BE2C (cell line): ENCODE measurements at regions not wholly inside any gene's neighbourhood (a gene's known extent, or its start where the extent isn't known, plus 50 kb on each side); places are given as distances from the start of the nearest gene placed in this dataset.

Experiments
- DNase-seq: peaks from one replicate; pipeline ENCODE4 v3.0.0-alpha.2; 2020
- H3K27me3 ChIP-seq: fragments of 250-450 bp; sonication (Bioruptor Pico); 2 replicates; pipeline ENCODE4 v1.5.1; 2020; ENCODE audit warnings: mild to moderate bottlenecking
- H3K36me3 ChIP-seq: fragments of 250-450 bp; sonication (Bioruptor Pico); 2 replicates; pipeline ENCODE4 v1.5.1; 2020; ENCODE audit warnings: mild to moderate bottlenecking
- H3K4me1 ChIP-seq: fragments of 250-450 bp; sonication (Bioruptor Pico); 2 replicates; pipeline ENCODE4 v1.5.1; 2020
- H3K4me3 ChIP-seq: 2 replicates; pipeline ENCODE4 v1.5.1; 2011; ENCODE audit warnings: low read depth, low read length
- H3K9me3 ChIP-seq: fragments of 250-450 bp; sonication (Bioruptor Pico); 2 replicates; pipeline ENCODE4 v1.5.1; 2020
- TF ChIP-seq, protein P1 (sequence below): IDR thresholded peaks from 2 replicates; pipeline ENCODE4 v1.5.1; 2012; ENCODE audit warnings: mild to moderate bottlenecking, low read depth, low read length

DNA sequence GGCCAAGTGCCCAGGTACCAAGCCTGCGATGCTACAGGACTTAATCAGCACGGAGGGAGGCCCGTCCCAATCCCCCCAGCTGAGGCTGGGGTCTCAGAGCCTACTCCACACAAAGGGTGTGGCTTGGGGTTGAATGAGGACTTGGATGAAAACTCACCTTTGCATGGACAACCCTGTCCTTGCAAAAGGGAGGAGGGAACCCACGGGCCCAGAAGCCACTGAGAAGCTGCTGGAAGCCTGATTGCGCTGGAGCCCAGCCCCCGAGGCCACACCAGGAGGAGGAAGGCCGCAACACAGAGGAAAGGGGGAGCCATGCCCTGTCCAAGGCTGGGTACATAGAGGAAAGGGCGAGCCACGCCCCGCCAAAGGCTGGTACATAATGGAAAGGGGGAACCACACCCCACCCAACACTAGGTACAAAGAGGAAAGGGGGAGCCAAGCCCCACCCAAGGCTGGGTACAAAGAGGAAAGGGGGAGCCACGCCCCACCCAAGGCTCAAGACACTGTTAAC lies 158.8 kb downstream of the DLL1 start:
- Histone ChIP-seq H3K4me1 (peaks cover 14% of the 10 kb centered on the region), H3K4me3 (no peak overlapping the region), H3K27me3 (no peaks in the 10 kb centered on the region), H3K36me3 (no peaks in the 10 kb centered on the region), H3K9me3 (peaks cover under 1% of the 10 kb centered on the region; the same call in 1 of the 2 replicates)
- DNase-seq: no peak
- TF ChIP-seq, protein P1, sequence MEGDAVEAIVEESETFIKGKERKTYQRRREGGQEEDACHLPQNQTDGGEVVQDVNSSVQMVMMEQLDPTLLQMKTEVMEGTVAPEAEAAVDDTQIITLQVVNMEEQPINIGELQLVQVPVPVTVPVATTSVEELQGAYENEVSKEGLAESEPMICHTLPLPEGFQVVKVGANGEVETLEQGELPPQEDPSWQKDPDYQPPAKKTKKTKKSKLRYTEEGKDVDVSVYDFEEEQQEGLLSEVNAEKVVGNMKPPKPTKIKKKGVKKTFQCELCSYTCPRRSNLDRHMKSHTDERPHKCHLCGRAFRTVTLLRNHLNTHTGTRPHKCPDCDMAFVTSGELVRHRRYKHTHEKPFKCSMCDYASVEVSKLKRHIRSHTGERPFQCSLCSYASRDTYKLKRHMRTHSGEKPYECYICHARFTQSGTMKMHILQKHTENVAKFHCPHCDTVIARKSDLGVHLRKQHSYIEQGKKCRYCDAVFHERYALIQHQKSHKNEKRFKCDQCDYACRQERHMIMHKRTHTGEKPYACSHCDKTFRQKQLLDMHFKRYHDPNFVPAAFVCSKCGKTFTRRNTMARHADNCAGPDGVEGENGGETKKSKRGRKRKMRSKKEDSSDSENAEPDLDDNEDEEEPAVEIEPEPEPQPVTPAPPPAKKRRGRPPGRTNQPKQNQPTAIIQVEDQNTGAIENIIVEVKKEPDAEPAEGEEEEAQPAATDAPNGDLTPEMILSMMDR: no peak

DNA sequence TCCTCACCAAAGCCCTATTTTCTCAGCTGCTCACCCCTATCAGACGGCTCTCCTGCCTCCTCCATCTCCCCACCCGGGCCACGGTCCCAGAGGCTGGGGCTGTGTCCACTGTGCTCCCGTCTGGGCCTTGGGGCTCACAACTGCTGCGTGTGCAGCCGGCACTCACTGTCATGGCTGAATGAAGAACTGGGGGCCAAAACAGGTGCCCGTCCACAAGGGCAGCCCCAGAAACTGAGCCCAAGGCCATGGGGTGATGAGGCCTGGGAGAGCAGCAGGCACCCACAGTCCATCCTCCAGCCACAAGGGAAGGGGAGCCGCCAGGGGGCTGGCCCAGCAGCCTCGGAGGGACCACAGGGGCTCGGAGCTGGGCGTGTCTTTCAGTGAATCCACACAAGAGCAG lies 159.5 kb downstream of the DLL1 start:
- Histone ChIP-seq H3K27me3 (no peaks in the 10 kb centered on the region), H3K4me3 (no peak overlapping the region), H3K36me3 (no peaks in the 10 kb centered on the region), H3K9me3 (no peaks in the 10 kb centered on the region), H3K4me1 (peaks cover 14% of the 10 kb centered on the region)
- DNase-seq: no peak
- TF ChIP-seq, protein P1: no peak

DNA sequence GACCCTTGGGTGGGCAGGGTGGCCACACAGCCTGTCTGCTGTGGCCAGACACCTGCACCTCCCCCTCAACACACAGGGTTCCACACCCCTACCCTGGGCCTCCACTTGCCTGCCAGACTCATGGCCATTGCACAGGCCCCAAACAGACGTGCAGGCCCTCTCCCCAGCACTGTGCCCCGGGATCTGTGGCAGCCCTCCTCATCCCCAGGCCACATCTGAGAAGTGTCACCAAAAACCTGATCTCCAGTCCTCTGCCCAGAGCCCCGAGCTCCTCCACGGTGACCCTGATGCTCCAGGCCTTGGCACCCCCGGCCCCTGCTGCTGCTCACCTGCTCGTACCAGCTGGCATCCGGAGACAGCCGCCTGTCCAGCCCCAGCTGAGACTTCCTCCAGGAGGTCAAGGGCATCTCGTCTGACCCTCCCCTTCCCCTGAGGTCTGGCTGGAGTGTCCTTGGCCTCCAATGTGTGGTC lies 160.1 kb downstream of the DLL1 start:
- H3K27me3 ChIP-seq: no peaks in the 10 kb centered on the region
- H3K36me3 ChIP-seq: no peaks in the 10 kb centered on the region
- no peak overlapping the region for H3K4me3 ChIP-seq
- H3K9me3 ChIP-seq: no peaks in the 10 kb centered on the region
- DNase-seq: no peak
- TF ChIP-seq, protein P1: no peak
- peaks cover 14% of the 10 kb centered on the region for H3K4me1 ChIP-seq

DNA sequence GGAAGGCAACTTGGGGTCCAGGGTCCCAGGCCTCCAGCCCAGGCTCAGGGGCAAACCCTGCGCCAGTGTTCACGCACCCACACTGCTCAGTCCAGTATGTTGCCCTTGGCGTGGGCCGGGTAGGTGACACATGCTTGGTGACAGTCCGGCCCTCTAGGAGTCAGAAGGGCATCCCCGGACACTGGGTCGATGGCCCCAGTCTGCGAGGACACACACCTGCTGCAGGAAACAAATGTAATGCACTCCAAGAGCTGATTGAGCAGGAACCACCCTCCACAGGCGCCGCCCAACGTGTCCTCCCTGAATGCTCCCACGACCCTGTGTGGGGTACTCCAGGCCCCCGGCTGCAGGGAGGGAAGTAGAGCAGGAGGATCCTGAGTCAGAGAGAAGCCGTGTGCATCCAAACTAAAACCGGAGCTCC lies 160.7 kb downstream of the DLL1 start:
- no peaks in the 10 kb centered on the region for H3K9me3 ChIP-seq
- TF ChIP-seq, protein P1: no peak
- H3K27me3 ChIP-seq: no peaks in the 10 kb centered on the region
- no peaks in the 10 kb centered on the region for H3K36me3 ChIP-seq
- peaks cover 14% of the 10 kb centered on the region for H3K4me1 ChIP-seq
- DNase-seq: no peak
- H3K4me3 ChIP-seq: no peak overlapping the region

DNA sequence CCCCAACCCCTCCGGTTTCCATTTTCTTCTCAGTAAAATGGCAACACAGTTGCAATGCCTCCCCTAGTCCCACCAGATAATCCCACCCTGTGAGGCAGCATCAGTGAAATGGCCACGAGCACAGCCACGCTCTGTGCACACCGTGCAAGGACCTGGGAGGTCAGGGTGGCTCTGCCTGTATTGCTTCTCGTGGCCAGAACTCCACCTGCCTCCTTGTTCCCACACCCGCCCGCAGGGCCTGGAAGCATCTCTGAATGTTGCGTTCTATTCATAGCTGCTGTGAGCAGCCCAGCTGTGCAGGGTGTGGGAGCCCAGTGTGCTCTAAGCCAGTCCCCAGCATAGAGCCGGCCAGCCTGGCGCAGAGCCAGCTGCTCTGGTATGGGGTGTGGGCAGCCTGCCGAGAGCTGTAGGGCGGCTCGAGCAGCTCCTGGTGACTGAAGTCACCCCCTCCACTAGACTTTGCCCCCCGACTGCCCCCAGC lies 161.1 kb downstream of the DLL1 start:
- Histone ChIP-seq H3K36me3 (no peaks in the 10 kb centered on the region), H3K27me3 (no peaks in the 10 kb centered on the region), H3K9me3 (no peaks in the 10 kb centered on the region), H3K4me3 (no peak overlapping the region), H3K4me1 (peaks cover 17% of the 10 kb centered on the region)
- TF ChIP-seq, protein P1: no peak
- peak; percentile 95 for DNase-seq

GRCh38 chr6:170128811-170129681 lies 161.8 kb downstream of the DLL1 start:
- no peak for DNase-seq
- no peak overlapping the region for H3K4me3 ChIP-seq
- H3K4me1 ChIP-seq: peaks cover 20% of the 10 kb centered on the region
- no peaks in the 10 kb centered on the region for H3K9me3 ChIP-seq
- H3K27me3 ChIP-seq: no peaks in the 10 kb centered on the region
- H3K36me3 ChIP-seq: no peaks in the 10 kb centered on the region
- TF ChIP-seq, protein P1: no peak
